GM18909 (cell line): ENCODE measurements at regions not wholly inside any gene's neighbourhood (a gene's known extent, or its start where the extent isn't known, plus 50 kb on each side); places are given as distances from the start of the nearest gene placed in this dataset.
"Not testable (repeated sequence)": the region's sequence is repeated elsewhere in the genome, so short reads cannot be mapped to it uniquely, and the experiment has no call there.

Experiments
- ATAC-seq: cut with Tn5 transposase; IDR thresholded peaks from one replicate; pipeline ENCODE4 v1.9.1; 2021; ENCODE audit warnings: mild to moderate bottlenecking; ENCODE audit not compliant: unreplicated experiment, poor library complexity

DNA sequence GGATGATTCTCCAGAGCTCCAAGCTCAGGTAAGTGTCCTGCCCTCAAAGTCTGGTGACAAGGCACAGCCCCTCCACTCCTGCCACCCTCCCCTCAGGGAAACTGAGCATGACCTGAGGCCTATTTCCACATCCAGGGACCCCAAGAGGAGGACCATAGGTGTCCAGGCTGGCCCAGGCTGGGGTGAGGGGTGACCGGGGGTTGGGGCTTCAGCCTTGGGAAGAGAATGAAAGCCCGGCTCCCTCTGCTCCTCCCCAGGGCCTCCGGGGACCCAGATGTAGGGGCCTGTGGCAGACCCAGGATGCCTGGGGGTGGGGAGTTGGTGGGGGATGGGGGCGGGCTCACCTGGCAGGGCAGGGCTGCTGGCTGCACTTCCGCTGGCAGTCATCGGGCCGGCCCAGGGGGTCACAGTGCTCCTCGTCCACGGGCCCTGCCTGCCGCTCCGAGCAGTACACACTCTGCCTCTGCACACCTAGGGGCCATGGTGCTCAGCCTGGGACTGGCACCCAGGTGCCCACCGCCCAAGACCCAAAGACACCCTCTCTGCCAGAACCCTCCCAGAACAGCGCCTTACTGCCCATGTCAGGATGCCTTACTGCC is 116.5 kb upstream of the AKAP13 start:
- not testable (repeated sequence) for ATAC-seq

DNA sequence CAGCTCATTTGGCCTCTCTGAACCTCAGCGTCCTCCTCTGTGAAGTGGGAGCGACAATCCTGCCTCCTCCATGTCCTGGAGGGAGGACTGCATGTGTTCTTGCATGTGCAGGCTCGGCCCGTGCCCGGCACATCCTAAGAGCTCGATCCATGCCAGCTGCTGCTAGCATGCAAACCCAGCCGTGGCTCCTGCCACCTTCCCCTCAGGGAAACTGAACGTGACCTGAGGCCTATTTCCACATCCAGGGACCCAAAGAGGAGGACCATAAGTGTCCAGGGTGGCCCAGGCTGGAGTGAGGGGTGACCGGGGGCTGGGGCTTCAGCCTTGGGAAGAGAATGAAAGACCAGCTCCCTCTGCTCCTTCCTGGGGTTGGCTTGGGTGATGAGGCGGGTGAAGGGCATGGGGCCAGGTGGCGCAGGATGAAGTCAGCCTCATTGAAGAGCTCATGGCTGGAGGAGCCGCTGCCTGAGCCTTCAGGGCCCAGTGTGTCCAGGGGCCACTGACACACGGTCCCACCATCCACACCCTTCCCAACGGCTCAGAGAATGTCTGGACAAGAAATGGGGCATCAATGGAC is 115.7 kb upstream of the AKAP13 start:
- ATAC-seq, result not testable (repeated sequence)

DNA sequence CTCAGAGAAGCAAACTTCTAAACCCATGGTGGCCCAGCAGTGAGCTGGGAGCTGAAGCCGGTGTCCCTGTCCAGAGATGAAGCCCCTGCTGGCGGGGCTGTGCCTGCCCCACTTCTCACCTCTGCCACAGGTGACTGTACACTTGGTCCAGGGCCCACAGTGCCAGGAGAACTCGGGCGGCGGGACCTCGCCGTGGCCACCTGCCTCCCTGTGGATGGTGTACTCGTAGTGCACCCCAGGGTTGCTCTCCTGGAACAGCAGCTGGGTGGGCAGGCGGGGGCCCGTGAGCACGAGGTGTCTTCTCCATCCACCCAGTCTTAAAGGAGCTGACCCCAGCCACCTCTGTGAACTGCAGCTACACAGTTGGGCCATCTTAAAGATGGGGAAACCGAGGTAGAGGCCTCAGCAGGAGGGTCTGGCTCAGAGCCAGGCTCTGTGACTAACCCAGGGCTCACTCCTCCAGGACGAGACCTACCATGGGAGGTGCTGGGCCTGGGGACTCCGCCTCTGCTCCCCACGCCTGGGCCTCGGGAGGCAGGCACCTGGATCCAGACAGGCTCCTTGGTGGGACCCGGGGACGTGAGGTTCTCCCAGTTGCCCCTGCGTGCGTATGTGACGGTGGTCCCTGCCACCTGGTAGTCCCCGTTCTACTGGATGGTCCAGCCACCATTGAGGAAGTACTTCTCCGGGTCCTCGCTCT is 113.1 kb upstream of the AKAP13 start:
- ATAC-seq, result not testable (repeated sequence)

DNA sequence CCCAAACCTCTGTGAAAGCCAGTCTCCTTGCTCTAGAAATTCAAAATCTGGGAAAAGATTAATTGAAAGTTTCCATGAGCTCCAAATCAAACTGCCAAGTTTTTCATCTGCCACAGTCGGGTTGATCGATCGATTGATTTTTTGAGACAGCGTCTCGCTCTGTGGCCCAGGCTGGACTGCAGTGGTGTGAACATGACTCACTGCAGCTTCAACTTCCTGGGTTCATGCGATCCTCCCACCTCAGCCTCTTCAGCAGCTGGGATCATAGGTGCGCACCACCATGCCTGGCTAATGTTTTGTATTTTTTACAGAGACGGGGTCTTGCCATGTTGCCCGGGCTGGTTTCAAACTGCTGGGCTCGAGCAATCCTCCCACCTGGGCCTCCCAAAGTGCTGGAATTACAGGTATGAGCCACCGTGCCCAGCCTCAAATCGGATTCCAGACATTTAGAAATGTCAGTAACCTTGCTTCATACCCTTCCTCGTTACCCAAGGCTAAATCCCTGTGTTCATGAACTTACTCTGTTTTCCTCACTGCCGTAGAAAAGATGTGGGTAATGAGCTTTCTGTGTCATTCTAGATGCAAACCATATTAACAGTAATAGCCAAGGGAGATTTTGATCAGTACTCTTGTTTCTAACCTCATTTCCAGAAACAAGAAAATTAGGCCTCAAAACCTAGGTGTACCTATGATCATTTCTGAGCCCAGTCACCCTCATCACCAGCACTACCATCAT is 105.9 kb upstream of the AKAP13 start:
- no peak for ATAC-seq

DNA sequence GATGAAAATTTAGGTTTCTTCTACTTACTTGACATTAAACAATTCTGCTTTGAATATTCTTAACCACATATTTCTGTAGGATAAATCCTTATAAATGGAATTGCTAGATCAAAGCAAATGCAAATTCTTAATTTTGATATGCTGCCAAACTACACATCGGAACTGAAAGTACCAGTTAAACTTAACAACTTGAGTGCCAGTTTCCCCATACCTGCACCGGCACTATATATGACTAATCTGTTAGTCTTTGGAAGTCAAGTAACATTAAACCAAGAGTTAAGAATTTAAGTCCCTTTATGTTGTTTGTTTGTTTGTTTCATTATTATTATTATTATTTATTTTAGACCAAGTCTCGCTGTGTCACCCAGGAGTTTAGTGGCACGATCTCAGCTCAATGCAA is 103.9 kb upstream of the AKAP13 start:
- ATAC-seq, result no peak

DNA sequence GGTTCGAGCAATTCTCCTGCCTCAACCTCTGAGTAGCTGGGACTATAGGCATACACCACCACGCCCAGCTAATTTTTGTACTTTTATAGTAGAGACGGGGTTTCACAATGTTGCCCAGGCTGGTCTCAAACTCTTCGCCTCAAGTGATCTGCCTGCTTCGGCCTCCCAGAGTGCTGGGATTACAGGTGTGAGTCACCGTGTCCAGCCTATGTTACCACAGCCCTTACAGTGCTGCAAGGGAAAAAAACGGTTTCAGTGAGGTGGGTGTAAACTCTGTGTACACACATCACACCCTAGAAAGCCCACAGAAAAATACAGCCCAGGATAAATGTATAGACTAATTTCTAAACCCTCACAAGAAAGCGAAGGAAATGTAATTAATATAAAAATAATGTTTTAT is 103.5 kb upstream of the AKAP13 start:
- ATAC-seq, result no peak

DNA sequence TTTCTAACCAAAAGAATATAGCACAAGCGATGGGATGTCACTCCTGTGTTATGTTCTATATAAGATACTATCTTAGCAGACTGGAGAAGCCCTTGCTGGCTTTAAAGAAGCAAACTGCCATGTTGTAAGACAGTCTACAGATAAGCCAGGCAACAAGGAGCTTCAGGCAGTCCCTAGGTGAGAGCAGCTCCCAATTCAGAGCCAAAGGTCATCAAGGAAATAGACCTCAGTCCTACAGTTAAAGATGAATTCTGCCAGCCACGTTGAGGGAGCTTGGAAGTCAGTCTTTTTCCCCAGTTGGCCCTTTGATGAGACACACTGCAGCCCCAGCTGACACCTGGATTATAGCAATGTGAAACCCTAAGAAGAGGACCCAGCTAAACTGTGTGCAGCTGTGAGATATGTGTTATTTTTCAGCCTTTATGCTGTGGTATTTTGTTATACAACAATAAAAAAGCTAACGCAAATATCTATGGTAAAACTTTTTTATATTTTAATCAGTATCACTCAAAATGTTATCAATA is 102.5 kb upstream of the AKAP13 start:
- no peak for ATAC-seq

DNA sequence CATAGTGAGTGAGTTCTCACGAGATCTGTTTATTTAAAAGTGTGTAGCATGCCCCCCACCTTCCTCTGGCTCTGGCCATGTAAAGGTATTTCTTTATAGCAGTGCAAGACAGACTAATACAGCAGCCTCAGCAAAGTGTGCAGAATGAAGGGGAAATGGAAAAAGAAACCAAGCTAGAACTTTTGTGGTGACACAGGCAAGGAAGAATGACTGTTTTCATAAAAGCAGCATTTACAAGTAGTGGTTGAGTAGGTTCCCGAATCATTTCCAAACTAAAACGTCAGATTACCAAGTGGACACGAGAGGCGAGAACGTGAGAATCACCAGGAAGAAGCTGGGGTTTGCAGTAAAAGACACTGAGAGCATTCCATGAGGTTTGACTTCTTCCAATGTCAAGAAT is 100.2 kb upstream of the AKAP13 start:
- peak; percentile 43 for ATAC-seq

DNA sequence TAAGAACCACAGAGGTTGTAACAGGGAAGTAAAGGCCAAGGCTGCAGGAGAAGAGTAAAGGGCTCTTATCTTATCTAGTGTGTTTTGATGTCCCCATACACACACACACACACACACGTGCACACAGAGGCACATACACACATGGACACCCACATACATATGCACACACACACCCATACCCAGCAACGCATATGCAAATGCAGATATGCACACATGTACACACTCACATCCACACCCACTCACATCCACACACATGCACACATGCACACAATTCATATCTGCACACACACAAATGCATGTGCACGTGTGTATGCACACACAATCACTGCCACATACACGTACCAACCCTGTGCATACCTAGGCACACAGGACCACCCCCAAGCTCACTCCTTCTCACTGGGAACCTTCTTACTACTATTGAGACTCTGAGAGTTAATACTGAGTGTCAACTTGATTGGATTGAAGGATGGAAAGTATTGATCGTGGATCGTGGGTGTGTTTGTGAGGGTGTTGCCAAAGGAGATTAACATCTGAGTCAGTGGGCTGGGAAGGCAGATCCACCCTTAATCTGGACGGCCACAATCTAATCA is 99.0 kb upstream of the AKAP13 start:
- no peak for ATAC-seq

DNA sequence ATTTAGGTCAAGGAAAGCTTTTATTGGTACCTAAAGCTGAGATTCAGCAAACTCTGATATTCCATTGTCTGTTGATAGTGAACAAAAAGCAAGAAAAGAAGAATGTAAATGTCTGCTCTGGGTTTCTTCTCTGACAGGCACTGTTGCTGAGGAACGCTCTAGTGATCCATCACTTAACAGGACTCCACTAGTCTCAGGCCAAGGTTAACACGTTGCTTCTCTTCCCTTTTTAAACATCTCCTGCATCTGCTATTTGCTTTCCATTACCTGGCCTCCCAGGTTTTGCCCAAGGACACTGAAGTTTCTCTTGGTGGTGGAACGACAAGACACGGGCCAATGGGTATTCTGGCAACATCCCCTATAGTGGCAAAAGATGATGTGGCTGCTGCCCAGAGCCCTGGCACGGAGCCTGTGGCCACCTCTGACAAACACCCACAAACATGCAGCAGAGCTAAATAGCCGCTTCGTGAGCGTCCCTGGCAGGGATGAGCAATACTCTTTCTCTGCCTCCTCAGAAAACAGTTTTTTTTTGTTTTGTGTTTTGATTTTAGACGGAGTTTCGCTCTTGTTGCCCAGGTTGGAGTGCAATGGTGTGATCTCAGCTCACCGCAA is 97.8 kb upstream of the AKAP13 start:
- ATAC-seq, result no peak

DNA sequence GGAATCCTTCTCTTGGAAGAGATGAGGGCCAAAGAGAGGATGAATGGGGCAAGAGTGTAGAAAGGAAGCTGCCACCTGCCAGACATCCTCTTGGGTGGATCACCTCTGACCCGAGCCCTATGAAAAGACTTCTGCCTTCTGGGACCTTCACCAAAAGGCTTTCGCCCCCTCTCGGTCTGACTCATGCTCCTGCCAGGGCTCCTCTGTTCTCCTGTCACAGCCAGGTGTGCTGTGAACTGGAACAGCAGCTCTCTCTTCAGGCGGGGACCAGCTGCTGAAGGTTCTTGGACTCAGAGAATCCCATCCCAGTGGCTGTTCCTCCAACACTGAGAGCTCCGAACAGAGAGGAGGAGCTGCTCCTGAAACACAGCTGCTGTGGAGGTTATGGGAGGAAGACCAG is 96.6 kb upstream of the AKAP13 start:
- ATAC-seq, result peak; percentile 77

DNA sequence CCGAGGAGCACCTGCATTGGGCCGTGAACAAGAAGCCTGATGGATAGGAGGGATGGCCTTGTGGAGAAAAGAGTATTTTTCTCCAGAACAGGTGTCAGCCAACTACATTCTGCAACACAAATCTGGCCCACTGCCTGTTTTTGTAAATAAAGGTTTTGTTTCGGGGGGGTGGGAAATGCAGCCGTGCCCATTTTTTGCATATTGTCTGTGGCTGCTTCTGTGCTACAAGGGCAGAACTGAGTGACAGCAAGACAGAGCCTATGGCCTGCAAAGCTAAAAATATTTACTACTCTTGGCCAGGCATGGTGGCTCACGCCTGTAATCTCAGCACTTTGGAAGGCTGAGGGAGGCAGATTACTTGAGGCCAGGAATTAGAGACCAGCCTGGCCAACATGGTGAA is 95.9 kb upstream of the AKAP13 start:
- ATAC-seq, result peak; percentile 78

DNA sequence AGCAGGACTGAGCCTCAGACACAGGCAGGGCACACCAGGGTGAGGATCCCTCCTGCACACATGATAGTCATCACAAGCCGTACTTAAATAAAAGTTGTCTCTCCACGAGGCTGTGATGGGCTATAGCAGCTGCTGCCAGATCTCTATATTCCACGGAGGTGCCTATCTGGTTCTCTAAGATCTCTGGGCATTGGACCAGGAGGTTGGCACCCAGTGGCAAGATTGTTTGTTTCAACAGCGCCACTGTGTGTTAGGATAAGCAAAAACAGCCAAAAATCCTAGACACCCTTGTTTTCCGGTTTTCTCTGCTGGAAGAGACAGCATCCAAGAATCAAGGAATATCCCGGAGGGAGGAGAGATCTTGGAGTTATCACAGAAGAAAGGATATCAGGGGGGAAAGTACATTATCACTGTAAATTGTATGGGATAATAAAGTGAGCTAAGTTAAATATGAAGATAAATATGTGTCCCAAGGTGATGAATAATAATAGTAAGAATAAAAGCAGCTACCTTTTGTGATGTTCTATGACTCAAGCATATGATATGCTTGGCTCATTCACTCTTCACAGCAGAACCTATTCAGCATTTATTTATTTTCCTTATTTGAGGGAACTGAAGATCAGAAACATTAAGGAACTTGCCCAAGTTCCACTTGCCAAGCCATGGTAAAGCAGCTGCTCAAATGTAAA is 90.6 kb upstream of the AKAP13 start:
- ATAC-seq, result no peak

DNA sequence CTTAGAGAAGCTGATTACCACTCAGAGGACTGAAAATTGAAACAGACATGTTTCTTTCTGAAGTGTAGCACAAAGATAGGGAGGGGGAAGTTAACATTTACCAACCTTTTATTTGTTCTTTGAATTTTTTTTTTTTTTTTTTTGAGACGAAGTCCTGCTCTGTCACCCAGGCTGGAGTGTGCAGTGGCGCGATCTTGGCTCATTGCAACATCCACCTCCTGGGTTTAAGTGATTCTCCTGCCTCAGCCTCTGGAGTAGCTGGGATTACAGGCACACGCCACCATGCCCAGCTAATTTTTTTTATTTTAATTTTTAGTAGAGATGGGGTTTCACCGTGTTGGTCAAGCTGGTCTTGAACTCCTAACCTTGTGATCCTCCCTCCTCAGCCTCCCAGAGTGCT is 87.8 kb upstream of the AKAP13 start:
- not testable (repeated sequence) for ATAC-seq

DNA sequence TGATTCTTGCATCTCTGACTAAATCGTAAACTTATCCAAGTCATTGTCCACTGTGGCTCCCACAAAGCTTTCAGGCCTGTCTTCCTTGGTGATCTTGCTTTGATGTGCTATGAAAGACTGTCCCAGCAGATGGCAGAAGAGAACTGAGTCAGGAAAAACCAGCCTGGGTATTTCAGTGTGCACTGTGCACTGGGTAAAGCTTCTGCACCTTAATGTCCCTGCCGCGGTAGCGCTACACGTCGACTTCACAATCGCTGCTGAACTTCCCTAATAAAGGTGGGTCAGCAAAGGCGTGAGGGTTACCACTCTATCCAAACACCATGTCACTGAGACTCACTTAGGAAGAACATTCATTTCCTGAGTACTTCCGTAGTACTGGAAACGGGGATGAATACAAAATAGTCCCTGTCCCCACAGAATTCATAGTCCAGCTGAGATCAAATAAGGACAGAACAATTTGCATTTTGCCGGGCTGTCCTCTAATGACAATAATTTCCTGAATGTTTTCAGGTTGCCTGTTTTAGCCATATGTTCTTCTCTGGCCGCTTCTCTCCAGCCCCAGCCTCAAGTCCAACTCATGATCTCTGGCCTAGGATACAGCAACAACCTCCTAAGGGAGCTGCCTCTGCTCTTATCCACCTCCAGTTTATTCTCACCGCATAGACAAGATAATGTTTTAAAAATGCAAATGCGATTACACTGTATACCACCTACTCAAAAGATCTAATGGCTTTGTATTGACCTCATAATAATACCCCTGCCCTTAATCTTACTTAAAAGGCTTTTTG is 83.6 kb upstream of the AKAP13 start:
- peak; percentile 95 for ATAC-seq

DNA sequence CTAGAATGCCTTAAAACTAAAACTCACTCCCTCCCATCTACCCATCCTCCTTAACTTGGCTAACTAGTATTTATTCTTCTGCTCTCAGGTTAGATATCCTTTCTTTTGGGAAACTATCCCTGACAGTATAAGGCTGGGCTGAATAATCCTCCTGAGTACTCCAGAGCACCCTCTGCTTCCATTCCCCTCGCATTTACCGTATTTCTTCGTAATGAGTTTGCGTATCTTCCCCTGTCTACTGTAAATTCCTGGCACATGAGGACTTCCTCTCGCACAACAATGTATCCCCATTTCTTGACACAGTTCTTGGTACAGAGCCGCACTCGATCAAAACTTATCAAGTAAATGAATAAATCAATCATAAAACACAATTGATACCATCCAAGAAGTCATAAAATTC is 82.9 kb upstream of the AKAP13 start:
- no peak for ATAC-seq

DNA sequence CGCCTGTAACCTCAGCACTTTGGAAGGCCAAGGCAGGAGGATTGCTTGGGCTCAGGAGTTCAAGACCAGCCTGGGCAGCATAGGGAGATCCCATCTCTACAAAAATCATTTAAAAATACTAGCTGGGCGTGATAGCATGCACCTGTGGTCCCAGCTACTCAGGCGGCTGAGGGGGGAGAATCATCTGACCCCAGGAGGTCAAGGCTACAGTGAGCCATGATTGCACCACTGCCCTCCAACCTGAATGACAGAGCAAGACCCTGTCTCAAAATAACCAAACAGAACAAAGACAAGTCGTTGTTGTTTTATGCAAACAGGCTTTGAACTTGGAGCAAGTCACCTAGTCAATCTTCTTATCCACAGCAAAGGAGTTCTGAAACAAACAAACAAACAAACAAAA is 82.0 kb upstream of the AKAP13 start:
- no peak for ATAC-seq

DNA sequence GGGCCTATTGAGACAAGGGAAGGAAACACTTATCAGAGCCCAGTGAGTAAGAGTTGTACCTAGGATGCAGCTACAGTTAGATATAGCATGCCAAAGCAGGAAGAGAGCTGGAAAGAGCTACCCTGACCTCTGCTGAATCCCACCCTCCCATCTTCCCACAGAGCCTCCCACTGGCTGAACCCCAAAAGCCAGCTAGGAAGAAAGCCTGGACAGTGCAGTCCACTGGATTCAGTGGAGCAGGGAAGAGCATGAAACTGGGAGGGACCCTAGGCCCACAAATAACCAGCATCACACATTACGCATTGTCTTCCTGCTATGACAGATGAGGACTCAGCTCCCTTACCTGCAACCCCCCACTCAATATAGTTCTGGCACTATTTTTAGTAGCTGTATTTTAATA is 81.5 kb upstream of the AKAP13 start:
- no peak for ATAC-seq

DNA sequence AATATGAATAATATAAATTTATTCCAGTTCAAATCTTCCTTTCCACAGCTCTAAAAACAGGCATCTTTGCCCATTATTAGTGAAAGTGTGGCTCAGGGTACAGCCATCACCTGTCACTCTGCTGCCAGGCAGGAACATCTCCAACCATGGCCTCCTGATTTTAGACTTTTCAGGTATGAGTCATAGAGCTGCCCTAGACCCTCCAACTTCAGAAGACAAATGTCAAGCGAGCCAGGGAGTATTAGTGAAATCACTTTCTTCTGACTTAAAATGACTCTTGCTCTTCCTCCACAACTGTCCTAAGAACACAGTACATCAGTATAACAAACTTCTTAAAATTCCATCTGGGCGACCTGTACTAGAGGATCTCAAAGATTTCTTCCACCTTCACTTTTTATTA is 78.1 kb upstream of the AKAP13 start:
- no peak for ATAC-seq
